Suprapubic skin (tissue), 4 donors: ENCODE measurements at regions not wholly inside any gene's neighbourhood (a gene's known extent, or its start where the extent isn't known, plus 50 kb on each side); places are given as distances from the start of the nearest gene placed in this dataset.

Experiments
- DNase-seq, 2 donors: peaks; one replicate each; pipeline ENCODE4 v3.0.0-alpha.2; 2019; ENCODE audit warnings: low spot score in 2 of 2
- H3K27ac ChIP-seq: fragments of 200-600 bp; sonication (generic); one replicate; pipeline ENCODE4 v1.5.1; 2019
- H3K27me3 ChIP-seq: fragments of 200-600 bp; sonication (generic); one replicate; pipeline ENCODE4 v1.5.1; 2019
- H3K36me3 ChIP-seq: fragments of 200-600 bp; sonication (generic); one replicate; pipeline ENCODE4 v1.5.1; 2019
- H3K4me1 ChIP-seq: fragments of 200-600 bp; sonication (generic); one replicate; pipeline ENCODE4 v1.5.1; 2019
- H3K4me3 ChIP-seq: fragments of 200-600 bp; sonication (generic); one replicate; pipeline ENCODE4 v1.5.1; 2019; ENCODE audit warnings: mild to moderate bottlenecking
- H3K9me3 ChIP-seq: fragments of 200-600 bp; sonication (generic); one replicate; pipeline ENCODE4 v1.5.1; 2019
- CTCF ChIP-seq, 2 donors: fragments of 200-600 bp in 1 of 2; fragments of 450-650 bp in 1 of 2; sonication (generic) in 1 of 2; IDR thresholded peaks; one replicate each; pipeline ENCODE4 v1.5.1; 2016 to 2019; ENCODE audit warnings: antibody characterized with exemption in 2 of 2, mild to moderate bottlenecking in 1 of 2, moderate library complexity in 1 of 2
- EP300 ChIP-seq: sonication (generic); formaldehyde crosslinking; IDR thresholded peaks from one replicate; pipeline ENCODE4 v1.6.1; 2017; ENCODE audit warnings: antibody characterized with exemption
- POLR2A ChIP-seq, 2 donors: fragments of 450-650 bp; IDR thresholded peaks; one replicate each; pipeline ENCODE4 v1.6.1; 2017; ENCODE audit warnings: antibody characterized with exemption in 2 of 2, mild to moderate bottlenecking in 2 of 2, moderate library complexity in 2 of 2
- POLR2AphosphoS5 ChIP-seq, 3 donors: sonication (generic); formaldehyde crosslinking; IDR thresholded peaks; one replicate each; pipeline ENCODE4 v1.6.1; 2017; ENCODE audit warnings: antibody characterized with exemption in 3 of 3
- WGBS: methylation state at CpG from one replicate; pipeline ENCODE4 v1.1.5; 2018; 5-methylcytosine and 5-hydroxymethylcytosine counted together

GRCh38 chr13:74681891-74682290 lies 547.7 kb upstream of the KLF12 start:
- no peak for TF ChIP-seq POLR2AphosphoS5 (IDR thresholded peaks at IDR 0.05)
- TF ChIP-seq POLR2A (IDR thresholded peaks at IDR 0.05): no peak
- no peak for TF ChIP-seq CTCF (IDR thresholded peaks at IDR 0.05)
- no peak for TF ChIP-seq EP300
- no peak overlapping the region for H3K4me3 ChIP-seq
- no peaks in the 10 kb centered on the region for H3K9me3 ChIP-seq
- no peaks in the 10 kb centered on the region for H3K27me3 ChIP-seq
- H3K27ac ChIP-seq: no peak overlapping the region
- H3K36me3 ChIP-seq: no peaks in the 10 kb centered on the region
- no peak for DNase-seq
- H3K4me1 ChIP-seq: no peaks in the 10 kb centered on the region
- WGBS: 54% methylated on average over 3 of the region's 3 CpGs

- Histone ChIP-seq H3K36me3 (no peaks in the 10 kb centered on the region), H3K27me3 (no peaks in the 10 kb centered on the region), H3K27ac (no peak overlapping the region), H3K4me3 (no peak overlapping the region), H3K9me3 (no peaks in the 10 kb centered on the region), H3K4me1 (no peaks in the 10 kb centered on the region)
- no peak for DNase-seq
- 53% methylated on average over 1 of the region's 1 CpG for WGBS
- TF ChIP-seq POLR2A (IDR thresholded peaks at IDR 0.05): no peak
These were observed 544.2 kb upstream of the KLF12 start for GRCh38 chr13:74678308-74678965.

- H3K4me3 ChIP-seq: no peak overlapping the region
- TF ChIP-seq POLR2A (IDR thresholded peaks at IDR 0.05): no peak
- TF ChIP-seq EP300: no peak
- no peak for TF ChIP-seq POLR2AphosphoS5 (IDR thresholded peaks at IDR 0.05)
- no peak for TF ChIP-seq CTCF (IDR thresholded peaks at IDR 0.05)
- H3K27ac ChIP-seq: no peak overlapping the region
- H3K36me3 ChIP-seq: no peaks in the 10 kb centered on the region
- no peaks in the 10 kb centered on the region for H3K4me1 ChIP-seq
- no peaks in the 10 kb centered on the region for H3K27me3 ChIP-seq
- WGBS: 86% methylated on average over 3 of the region's 3 CpGs
- no peaks in the 10 kb centered on the region for H3K9me3 ChIP-seq
- no peak for DNase-seq
These were observed 541.8 kb upstream of the KLF12 start for GRCh38 chr13:74675972-74676371.

GRCh38 chr13:74675182-74675581 lies 541.0 kb upstream of the KLF12 start:
- H3K4me1 ChIP-seq: no peaks in the 10 kb centered on the region
- H3K36me3 ChIP-seq: no peaks in the 10 kb centered on the region
- H3K4me3 ChIP-seq: no peak overlapping the region
- no peaks in the 10 kb centered on the region for H3K27me3 ChIP-seq
- TF ChIP-seq POLR2A (IDR thresholded peaks at IDR 0.05) (no peak), CTCF (IDR thresholded peaks at IDR 0.05) (no peak), POLR2AphosphoS5 (IDR thresholded peaks at IDR 0.05) (no peak), EP300 (no peak)
- H3K9me3 ChIP-seq: no peaks in the 10 kb centered on the region
- WGBS: 51% methylated on average over 5 of the region's 5 CpGs
- DNase-seq: no peak
- H3K27ac ChIP-seq: no peak overlapping the region

GRCh38 chr13:74674720-74675119 lies 540.5 kb upstream of the KLF12 start:
- H3K4me1 ChIP-seq: no peaks in the 10 kb centered on the region
- no peaks in the 10 kb centered on the region for H3K9me3 ChIP-seq
- H3K27ac ChIP-seq: no peak overlapping the region
- no peaks in the 10 kb centered on the region for H3K36me3 ChIP-seq
- WGBS: 66% methylated on average over 1 of the region's 1 CpG
- no peak for TF ChIP-seq EP300
- TF ChIP-seq POLR2A (IDR thresholded peaks at IDR 0.05): no peak
- TF ChIP-seq POLR2AphosphoS5 (IDR thresholded peaks at IDR 0.05): no peak
- no peak for TF ChIP-seq CTCF (IDR thresholded peaks at IDR 0.05)
- no peaks in the 10 kb centered on the region for H3K27me3 ChIP-seq
- no peak for DNase-seq
- no peak overlapping the region for H3K4me3 ChIP-seq

- Histone ChIP-seq H3K9me3 (no peaks in the 10 kb centered on the region), H3K27me3 (no peaks in the 10 kb centered on the region), H3K36me3 (no peaks in the 10 kb centered on the region), H3K4me1 (no peaks in the 10 kb centered on the region), H3K4me3 (no peak overlapping the region), H3K27ac (no peak overlapping the region)
- no peak for DNase-seq
- TF ChIP-seq POLR2A (IDR thresholded peaks at IDR 0.05) (no peak), EP300 (no peak), CTCF (IDR thresholded peaks at IDR 0.05) (no peak), POLR2AphosphoS5 (IDR thresholded peaks at IDR 0.05) (no peak)
These were observed 534.9 kb upstream of the KLF12 start for GRCh38 chr13:74669149-74669548.
